ENCODE measurements at regions not wholly inside any gene's neighbourhood (a gene's known extent, or its start where the extent isn't known, plus 50 kb on each side); places are given as distances from the start of the nearest gene placed in this dataset.
"Not testable (repeated sequence)": the region's sequence is repeated elsewhere in the genome, so short reads cannot be mapped to it uniquely, and the experiment has no call there.

- no peak for DNase-seq
Measured at GRCh38 chr2:144920755-144921530, 401.0 kb upstream of the ZEB2 start.

DNA sequence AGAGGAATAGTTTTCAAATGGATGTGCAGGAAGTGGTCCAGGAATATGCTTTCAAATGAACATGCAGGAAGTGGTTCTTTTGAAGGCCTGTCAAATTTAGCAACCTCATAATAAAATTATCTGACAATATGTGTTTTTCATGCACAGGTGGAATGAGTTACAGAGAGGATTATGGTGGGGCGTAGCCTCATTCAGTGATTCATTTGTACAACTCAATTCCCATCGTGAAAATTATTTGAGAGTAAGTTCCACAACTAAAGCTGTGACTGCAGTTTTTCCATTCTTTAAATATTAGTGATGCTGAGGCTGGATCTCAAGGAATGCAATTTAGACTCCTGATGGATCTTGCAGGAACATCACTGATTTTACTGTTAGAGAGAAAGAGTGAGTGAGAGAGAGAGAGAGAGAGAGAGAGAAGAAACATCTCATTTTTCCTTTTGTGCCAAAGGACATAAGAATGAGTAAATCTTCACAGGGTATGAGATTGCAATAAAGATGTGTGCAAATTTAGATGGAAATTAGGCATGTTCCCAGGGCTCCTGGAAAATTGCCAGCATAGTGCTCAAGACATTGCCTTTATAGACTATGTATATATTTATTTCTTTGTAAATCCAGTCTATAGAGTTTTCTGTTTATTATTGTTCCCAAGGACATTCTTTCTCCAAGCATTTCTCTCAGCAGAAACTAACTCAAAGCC, 394.9 kb upstream of the ZEB2 start:
- no peak for DNase-seq

GRCh38 chr2:144914113-144914512, 394.2 kb upstream of the ZEB2 start:
- DNase-seq, result no peak

DNA sequence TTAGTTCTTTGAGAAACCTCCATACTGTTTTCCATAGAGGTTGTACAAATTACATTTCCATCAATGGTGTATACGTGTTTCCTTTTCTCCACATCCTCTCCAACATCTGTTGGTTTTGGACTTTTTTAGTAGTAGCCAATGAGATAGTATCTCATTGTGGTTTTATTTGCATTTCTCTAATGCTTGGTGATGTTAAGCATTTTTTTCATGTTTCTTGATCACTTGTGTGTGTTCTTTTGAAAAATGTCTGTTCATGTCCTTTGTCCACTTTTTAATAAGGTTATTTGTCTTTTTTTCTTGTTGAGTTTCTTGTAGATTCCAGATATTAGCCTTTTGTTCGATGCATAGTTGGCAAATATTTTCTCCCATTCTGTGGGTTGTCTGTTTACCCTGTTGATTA, 392.3 kb upstream of the ZEB2 start:
- DNase-seq, result no peak

DNA sequence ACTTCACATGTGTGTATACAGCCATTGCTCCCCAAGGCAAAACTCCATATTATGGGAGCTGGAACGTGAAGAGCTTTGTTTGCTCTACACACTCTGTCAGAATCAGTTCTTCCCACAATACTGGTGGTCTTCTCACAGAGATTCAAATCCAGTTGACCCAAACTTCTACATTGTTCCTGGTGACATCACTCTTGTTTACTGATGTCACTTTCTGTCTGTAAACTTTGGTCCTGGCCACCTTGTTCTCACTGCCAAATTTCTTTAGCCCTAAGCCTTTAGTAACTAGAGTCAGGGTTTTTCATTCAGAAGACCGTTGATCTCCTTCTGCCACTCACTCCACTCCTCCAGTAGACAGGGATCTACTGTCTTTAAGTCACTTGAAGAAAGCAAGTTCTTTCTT, 386.0 kb upstream of the ZEB2 start:
- no peak for DNase-seq

GRCh38 chr2:144904612-144905011, 384.7 kb upstream of the ZEB2 start:
- DNase-seq, result no peak

- not testable (repeated sequence) for DNase-seq
Measured at GRCh38 chr2:144903045-144903444, 383.1 kb upstream of the ZEB2 start.

DNA sequence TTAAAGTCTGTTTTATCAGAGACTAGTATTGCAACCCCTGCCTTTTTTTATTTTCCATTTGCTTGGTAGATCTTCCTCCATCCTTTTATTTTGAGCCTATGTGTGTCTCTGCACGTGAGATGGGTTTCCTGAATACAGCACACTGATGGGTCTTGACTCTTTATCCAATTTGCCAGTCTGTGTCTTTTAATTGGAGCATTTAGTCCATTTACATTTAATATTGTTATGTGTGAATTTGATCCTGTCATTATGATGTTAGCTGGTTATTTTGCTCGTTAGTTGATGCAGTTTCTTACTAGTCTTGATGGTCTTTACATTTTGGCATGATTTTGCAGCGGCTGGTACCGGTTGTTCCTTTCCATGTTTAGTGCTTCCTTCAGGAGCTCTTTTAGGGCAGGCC, 381.5 kb upstream of the ZEB2 start:
- not testable (repeated sequence) for DNase-seq

- no peak for DNase-seq
Measured at GRCh38 chr2:144896341-144896740, 376.4 kb upstream of the ZEB2 start.

DNA sequence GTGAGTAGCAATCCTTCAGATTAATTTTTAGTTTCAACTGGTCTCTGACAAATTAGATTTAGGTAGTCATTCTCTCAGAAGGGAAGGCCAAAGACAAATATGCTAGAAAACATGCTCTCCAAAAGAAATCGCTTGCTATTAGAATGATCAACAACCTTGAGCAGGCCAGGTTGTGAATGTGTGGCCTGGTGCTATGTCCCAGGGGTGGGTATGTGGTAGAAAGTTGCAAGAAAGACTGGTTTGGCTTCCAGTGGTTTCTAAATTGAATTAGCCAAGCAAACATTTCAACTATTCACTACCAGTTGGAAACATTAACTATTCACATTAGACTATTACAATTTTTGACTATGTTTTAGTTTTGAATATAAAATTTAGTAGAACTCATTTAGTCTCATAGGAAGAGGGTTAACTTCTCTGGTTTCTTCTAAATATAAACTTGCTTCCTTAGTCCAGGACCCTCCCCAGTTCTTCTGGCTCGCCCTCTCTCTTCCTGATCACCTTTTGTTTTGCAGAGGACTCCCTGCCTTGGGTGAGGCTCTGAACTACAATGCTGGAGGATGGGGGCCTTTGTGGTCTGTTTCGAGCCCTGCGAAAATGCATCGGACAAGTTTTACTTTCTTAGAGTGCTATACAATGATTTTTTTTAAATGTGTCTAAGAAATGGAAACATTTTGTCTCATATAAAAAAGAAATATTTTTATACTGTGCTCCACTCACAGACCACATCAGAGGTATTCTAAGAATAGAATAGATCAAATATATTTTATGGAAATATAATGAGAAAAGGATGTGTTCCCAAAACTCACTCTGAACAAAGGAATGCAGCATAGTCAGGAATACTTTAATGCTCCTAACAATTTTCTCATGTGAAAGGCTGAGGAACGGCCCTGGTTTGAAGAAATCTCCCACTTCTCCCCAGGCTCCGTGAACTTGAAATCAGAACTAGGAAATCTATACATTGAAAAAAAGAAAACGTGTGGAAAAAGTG, 375.0 kb upstream of the ZEB2 start:
- no peak for DNase-seq

GRCh38 chr2:144893464-144893863, 373.5 kb upstream of the ZEB2 start:
- no peak for DNase-seq

DNA sequence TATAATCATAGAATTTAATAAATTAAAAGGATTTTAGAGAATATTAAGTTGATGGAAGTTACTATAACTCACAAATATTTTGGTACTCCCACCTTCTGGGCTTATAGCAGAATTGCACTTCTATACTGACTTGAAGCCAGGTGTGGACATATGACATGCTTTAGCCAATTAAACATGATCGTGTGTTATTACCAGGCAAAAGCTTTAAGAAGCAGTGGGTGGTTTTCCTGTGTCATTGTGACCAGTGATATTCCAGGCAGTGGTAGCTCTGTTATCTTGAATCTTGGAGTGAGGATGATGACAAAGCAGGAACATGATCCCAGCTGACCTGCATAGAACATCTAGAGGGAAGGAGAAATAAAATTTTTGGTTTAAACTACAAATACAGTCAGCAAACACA, 370.9 kb upstream of the ZEB2 start:
- DNase-seq, result peak; percentile 20

DNA sequence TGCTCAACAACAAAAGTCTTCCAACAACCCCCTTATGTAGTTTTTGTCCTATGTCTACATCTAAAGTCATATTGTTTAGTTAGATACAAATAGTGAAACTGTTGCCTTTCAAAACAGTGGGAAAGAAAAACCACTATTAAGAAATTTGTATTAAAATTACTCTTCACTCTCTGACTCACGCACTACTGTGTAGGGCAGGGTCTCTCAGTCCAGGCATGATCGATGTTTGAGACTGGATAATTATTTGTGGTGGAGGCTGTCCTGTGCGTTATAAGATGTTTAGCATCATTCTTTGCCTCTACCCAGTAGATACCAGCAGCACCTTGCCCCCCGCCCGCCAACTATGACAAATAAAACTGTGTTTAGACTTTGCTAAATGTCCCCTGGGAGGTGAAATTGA, 369.4 kb upstream of the ZEB2 start:
- DNase-seq, result no peak

- DNase-seq, result no peak
Measured at GRCh38 chr2:144886862-144887261, 366.9 kb upstream of the ZEB2 start.

- no peak for DNase-seq
Measured at GRCh38 chr2:144877893-144878292, 358.0 kb upstream of the ZEB2 start.

GRCh38 chr2:144876013-144876412, 356.1 kb upstream of the ZEB2 start:
- DNase-seq, result no peak

DNA sequence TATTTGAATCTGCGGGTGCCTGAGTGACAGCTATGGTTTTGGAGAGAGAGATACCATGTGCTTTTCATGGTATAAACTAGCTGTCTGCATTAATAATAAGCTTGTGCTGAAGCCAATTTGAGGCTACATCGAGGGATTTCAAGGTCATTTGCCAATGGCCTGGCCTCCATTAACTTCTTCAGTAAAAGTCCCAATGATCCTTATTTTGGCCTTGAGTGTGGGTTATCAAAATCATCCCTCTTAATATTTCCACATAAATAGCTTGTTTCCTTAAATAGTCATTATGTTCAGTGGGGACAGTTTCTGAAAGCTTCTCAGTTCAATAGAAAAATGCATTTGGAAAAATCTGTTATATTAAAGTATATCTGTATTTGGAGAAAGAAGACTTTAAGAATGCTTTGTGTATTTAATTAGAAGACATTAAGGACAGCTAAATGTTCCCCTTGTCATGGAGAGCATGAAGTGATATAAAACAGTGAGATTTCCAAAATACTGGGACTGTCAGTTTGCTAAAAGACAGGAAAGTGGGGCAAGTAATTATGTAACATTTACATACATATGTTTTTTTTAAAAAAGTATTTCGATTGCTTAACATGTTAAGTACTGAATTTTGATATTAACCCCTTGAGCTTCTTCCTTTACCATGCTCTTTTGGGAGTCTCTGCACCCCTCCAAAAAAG, 355.5 kb upstream of the ZEB2 start:
- no peak for DNase-seq

GRCh38 chr2:144865670-144866069, 345.8 kb upstream of the ZEB2 start:
- DNase-seq, result no peak

DNA sequence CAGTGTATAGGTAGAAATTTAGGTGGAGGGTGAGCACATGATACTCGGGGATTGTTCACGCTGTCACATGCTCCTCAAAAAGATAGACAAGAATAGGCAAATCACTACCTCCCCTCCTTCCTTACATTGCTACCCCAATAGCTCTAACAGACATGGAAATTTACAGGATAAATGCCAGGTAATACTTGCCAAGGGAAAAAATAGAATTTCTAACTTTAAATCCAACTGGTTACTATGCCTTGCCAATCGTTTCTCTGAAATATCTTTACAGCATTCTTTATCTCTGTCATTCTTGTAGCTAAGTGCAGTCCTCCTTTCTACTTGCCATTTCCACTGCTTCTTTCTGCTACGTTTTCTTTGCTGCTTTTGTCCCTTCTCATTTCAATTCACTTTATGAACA, 339.8 kb upstream of the ZEB2 start:
- DNase-seq, result no peak

GRCh38 chr2:144858211-144858610, 338.3 kb upstream of the ZEB2 start:
- DNase-seq, result no peak

DNA sequence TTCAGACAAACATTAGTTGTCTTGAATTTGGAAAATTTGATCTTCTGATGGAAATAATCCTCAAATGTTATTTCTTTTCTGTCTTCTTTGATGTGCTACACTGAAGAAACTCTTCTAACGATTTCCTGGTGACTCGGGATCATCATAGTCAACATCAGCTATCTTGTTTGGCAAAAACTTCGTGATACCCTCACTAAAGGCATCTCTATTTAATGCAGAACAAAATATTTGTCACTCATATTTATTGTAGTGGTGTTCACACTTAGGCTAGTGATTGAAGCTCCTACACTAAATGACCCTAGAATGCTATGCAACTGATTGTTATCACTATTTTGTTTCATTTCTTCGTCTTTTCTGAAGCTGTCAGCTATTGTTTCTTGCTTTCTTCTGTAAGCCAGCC, 334.7 kb upstream of the ZEB2 start:
- DNase-seq, result no peak

- no peak for DNase-seq
Measured at GRCh38 chr2:144849612-144850011, 329.7 kb upstream of the ZEB2 start.

DNA sequence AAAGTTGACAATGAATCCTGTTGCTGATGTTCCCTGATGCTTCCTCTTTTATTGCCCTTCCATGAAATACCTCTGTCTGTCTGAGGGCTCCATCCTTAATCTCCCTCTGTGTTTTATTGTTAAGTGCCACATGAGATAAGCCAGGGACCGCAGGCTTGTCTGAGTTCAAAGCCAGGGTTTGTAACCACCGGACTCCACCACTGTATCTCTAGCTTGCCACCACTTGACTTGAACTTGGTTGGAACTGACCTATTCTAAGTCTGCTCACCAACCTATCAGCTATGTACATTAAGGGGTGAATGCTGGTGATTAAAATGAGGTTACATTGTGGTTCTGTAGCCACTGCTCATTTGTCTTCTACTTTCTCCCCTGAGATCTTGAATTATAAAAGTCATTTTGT, 328.5 kb upstream of the ZEB2 start:
- no peak for DNase-seq

All from NCI-H2171 treated with DMSO at 0.1 percent for 48 hours (cell line).